ENCODE measurements at regions not wholly inside any gene's neighbourhood (a gene's known extent, or its start where the extent isn't known, plus 50 kb on each side); places are given as distances from the start of the nearest gene placed in this dataset.

DNA sequence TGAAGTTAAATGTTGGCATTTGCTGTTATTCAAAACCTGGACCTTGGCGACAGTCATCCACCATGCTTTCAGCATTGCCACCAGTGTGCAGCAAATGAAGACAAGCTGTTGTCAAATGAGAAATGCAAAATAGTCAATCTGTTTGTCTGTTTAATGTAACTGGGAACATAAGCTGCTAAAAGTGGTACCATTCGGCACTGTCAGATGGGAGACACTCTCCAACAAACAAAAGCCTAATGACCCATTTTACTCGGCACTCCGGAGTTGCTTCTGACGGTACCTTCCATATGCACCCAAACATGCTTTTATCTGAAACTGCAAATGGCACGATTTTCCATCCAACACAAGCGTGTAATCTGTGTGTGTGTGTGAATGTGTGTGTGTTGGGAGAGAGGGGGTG lies 297.8 kb downstream of the MAF start:
- Histone ChIP-seq H3K9me1 (ENCODE audit: control insufficient read depth, extremely low read depth, insufficient read depth, low read length) (no peaks in the 10 kb centered on the region), H2AFZ (ENCODE audit: control insufficient read depth, low read length) (no peak overlapping the region), H3K9ac (ENCODE audit: control insufficient read depth, extremely low read depth, insufficient read depth, low read length) (no peak overlapping the region), H3K4me2 (ENCODE audit: control insufficient read depth, extremely low read depth, insufficient read depth, low read depth, low read length) (no peak overlapping the region), H3K36me3 (ENCODE audit: control insufficient read depth in 2 of 2, extremely low read depth in 1 of 2, insufficient read depth in 2 of 2, low read length in 2 of 2) (no peaks in the 10 kb centered on the region), H3K9me3 (ENCODE audit: control insufficient read depth, low read depth, low read length) (no peaks in the 10 kb centered on the region), H3K4me3 (ENCODE audit: control insufficient read depth in 2 of 3, extremely low read depth in 1 of 3, insufficient read depth in 2 of 3, low read depth in 1 of 3, low read length in 3 of 3) (no peak overlapping the region), H3K27me3 (ENCODE audit: control insufficient read depth, extremely low read depth, insufficient read depth, low read length) (no peaks in the 10 kb centered on the region), H4K20me1 (ENCODE audit: control insufficient read depth, extremely low read depth, insufficient read depth, low read length) (no peaks in the 10 kb centered on the region), H3K4me1 (ENCODE audit: control insufficient read depth, extremely low read depth, insufficient read depth, low read length) (no peaks in the 10 kb centered on the region), H3K27ac (ENCODE audit: control insufficient read depth, insufficient read depth, low read length) (no peak overlapping the region), H3K79me2 (ENCODE audit: control insufficient read depth, insufficient read depth, low read length) (no peaks in the 10 kb centered on the region)
- dilution Hi-C loops (cut with MboI; ENCODE audit: extremely low pct_ligation_motif_present, low sequenced_read_pairs) = no loop called here
- FAIRE-seq = no peak
- no peak for TF ChIP-seq EZH2 (IDR thresholded peaks at IDR 0.05; ENCODE audit: low read length)
- TF ChIP-seq CTCF (optimal IDR thresholded peaks at IDR 0.05 in 1 of 3, IDR thresholded peaks at IDR 0.05 in 1 of 3, conservative IDR thresholded peaks at IDR 0.05 in 1 of 3; ENCODE audit: extremely low read depth in 1 of 3, insufficient read depth in 2 of 3, low read length in 3 of 3) = no peak
- no peak for DNase-seq (ENCODE audit: low read depth, low spot score)

GRCh38 chr16:79301051-79301450 lies 299.5 kb downstream of the MAF start:
- H3K4me1 ChIP-seq (ENCODE audit: control insufficient read depth, extremely low read depth, insufficient read depth, low read length) = no peaks in the 10 kb centered on the region
- no peaks in the 10 kb centered on the region for H3K9me3 ChIP-seq (ENCODE audit: control insufficient read depth, low read depth, low read length)
- H3K9me1 ChIP-seq (ENCODE audit: control insufficient read depth, extremely low read depth, insufficient read depth, low read length) = no peaks in the 10 kb centered on the region
- no peak overlapping the region for H3K27ac ChIP-seq (ENCODE audit: control insufficient read depth, insufficient read depth, low read length)
- no peaks in the 10 kb centered on the region for H4K20me1 ChIP-seq (ENCODE audit: control insufficient read depth, extremely low read depth, insufficient read depth, low read length)
- H2AFZ ChIP-seq (ENCODE audit: control insufficient read depth, low read length) = no peak overlapping the region
- TF ChIP-seq EZH2 (IDR thresholded peaks at IDR 0.05; ENCODE audit: low read length) (no peak), CTCF (optimal IDR thresholded peaks at IDR 0.05 in 1 of 3, IDR thresholded peaks at IDR 0.05 in 1 of 3, conservative IDR thresholded peaks at IDR 0.05 in 1 of 3; ENCODE audit: extremely low read depth in 1 of 3, insufficient read depth in 2 of 3, low read length in 3 of 3) (no peak)
- H3K36me3 ChIP-seq (ENCODE audit: control insufficient read depth in 2 of 2, extremely low read depth in 1 of 2, insufficient read depth in 2 of 2, low read length in 2 of 2) = no peaks in the 10 kb centered on the region
- no peak for FAIRE-seq
- H3K4me3 ChIP-seq (ENCODE audit: control insufficient read depth in 2 of 3, extremely low read depth in 1 of 3, insufficient read depth in 2 of 3, low read depth in 1 of 3, low read length in 3 of 3) = no peak overlapping the region
- dilution Hi-C loops (cut with MboI; ENCODE audit: extremely low pct_ligation_motif_present, low sequenced_read_pairs) = no loop called here
- no peak overlapping the region for H3K4me2 ChIP-seq (ENCODE audit: control insufficient read depth, extremely low read depth, insufficient read depth, low read depth, low read length)
- no peak overlapping the region for H3K9ac ChIP-seq (ENCODE audit: control insufficient read depth, extremely low read depth, insufficient read depth, low read length)
- no peaks in the 10 kb centered on the region for H3K27me3 ChIP-seq (ENCODE audit: control insufficient read depth, extremely low read depth, insufficient read depth, low read length)
- H3K79me2 ChIP-seq (ENCODE audit: control insufficient read depth, insufficient read depth, low read length) = no peaks in the 10 kb centered on the region
- no peak for DNase-seq (ENCODE audit: low read depth, low spot score)

Data from keratinocyte (primary cell).